NB4 (cell line): ENCODE measurements at regions not wholly inside any gene's neighbourhood (a gene's known extent, or its start where the extent isn't known, plus 50 kb on each side); places are given as distances from the start of the nearest gene placed in this dataset.

Source experiments
- CTCF ChIP-seq: IDR thresholded peaks from one replicate; pipeline ENCODE4 v1.5.1; 2012; ENCODE audit warnings: low read depth, low read length
- MYC ChIP-seq: IDR thresholded peaks from 2 replicates; pipeline ENCODE4 v1.6.1; 2011; ENCODE audit warnings: low read depth, low read length
- POLR2A ChIP-seq: IDR thresholded peaks from 2 replicates; pipeline ENCODE4 v1.6.1; 2011; ENCODE audit warnings: mild to moderate bottlenecking; ENCODE audit not compliant: insufficient read length; ENCODE audit errors: extremely low read depth

GRCh38 chr3:152922554-152922953 is 87.6 kb downstream of the P2RY1 start:
- no peak for TF ChIP-seq CTCF
- TF ChIP-seq POLR2A, result no peak
- no peak for TF ChIP-seq MYC
